Breast epithelium (tissue), 4 donors: ENCODE measurements at regions not wholly inside any gene's neighbourhood (a gene's known extent, or its start where the extent isn't known, plus 50 kb on each side); places are given as distances from the start of the nearest gene placed in this dataset.

Experiments
- DNase-seq, 2 donors: peaks; one replicate each; pipeline ENCODE4 v3.0.0-alpha.2; 2019; ENCODE audit warnings: low spot score in 2 of 2
- H3K27ac ChIP-seq, 2 donors: fragments of 200-600 bp; sonication (generic) in 1 of 2; one replicate each; pipeline ENCODE4 v1.5.1; 2016 to 2019; ENCODE audit warnings: mild to moderate bottlenecking in 1 of 2
- H3K27me3 ChIP-seq, 2 donors: fragments of 200-600 bp; sonication (generic) in 1 of 2; one replicate each; pipeline versions ENCODE4 v1.5.1 to v1.6.0; 2017 to 2019; ENCODE audit warnings: control low read depth in 1 of 2, mild to moderate bottlenecking in 1 of 2
- H3K36me3 ChIP-seq: fragments of 200-600 bp; one replicate; pipeline ENCODE4 v1.5.1; 2019
- H3K4me1 ChIP-seq, 2 donors: fragments of 200-600 bp; sonication (generic); one replicate each; pipeline ENCODE4 v1.5.1; 2016 to 2019; ENCODE audit warnings: control low read depth in 1 of 2
- H3K4me3 ChIP-seq, 3 donors: fragments of 200-600 bp; sonication (generic); 1 replicate in 2 of 3; 2 replicates in 1 of 3; pipeline ENCODE4 v1.5.1; 2016 to 2019; ENCODE audit warnings: mild to moderate bottlenecking in 3 of 3, moderate library complexity in 2 of 3
- H3K9me3 ChIP-seq, 2 donors: fragments of 200-600 bp; sonication (generic) in 1 of 2; one replicate each; pipeline ENCODE4 v1.5.1; 2016 to 2019; ENCODE audit warnings: control low read depth in 1 of 2
- POLR2A ChIP-seq: fragments of 450-650 bp; IDR thresholded peaks from one replicate; pipeline ENCODE4 v1.6.1; 2016; ENCODE audit warnings: antibody characterized with exemption, mild to moderate bottlenecking, moderate library complexity
- POLR2AphosphoS5 ChIP-seq, 3 donors: sonication (generic); formaldehyde crosslinking; IDR thresholded peaks; one replicate each; pipeline ENCODE4 v1.6.1; 2017; ENCODE audit warnings: antibody characterized with exemption in 3 of 3
- intact Hi-C: fragments of 100-400 bp; cut with DNase I; formaldehyde crosslinking; loops from one replicate; pipeline ENCODE4 v1.15.1; 2023; ENCODE audit warnings: low total_unique reads
- TF ChIP-seq, protein P1 (sequence below), 3 donors: fragments of 450-650 bp; IDR thresholded peaks; one replicate each; pipeline ENCODE4 v1.5.1; 2016 to 2017; ENCODE audit warnings: antibody characterized with exemption in 3 of 3, mild to moderate bottlenecking in 3 of 3, moderate library complexity in 3 of 3

DNA sequence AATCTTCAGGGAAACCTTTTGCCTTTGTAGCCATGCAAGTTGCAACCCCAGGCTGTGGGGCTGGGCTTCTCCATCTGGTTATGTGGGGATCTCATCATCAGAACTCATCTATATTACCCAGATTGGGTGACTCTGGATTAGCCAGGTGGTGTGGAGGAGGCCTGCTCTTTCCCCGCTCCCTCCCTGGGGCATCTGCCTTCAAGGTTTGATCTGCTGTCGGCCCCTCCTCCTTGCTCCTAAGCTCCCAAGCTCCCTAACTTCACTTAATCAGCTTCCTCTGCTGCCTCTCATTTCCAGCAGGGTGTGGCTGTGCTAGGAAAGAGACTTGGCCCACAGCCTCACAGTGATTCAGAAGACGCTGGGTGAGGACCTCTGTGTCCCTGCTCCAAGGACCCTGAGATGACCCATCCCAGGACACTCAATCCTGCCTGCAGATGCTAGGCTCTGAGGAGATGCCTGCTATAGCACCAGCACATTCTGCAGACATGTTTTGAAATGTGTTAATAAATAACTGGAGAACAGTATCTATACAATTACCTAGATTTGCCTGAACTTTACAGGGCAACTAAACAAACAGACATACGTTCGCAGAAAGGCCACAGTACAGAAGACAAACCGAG lies 392.1 kb upstream of the PODXL start:
- Histone ChIP-seq H3K27ac (no peak overlapping the region), H3K4me3 (no peak overlapping the region), H3K36me3 (no peaks in the 10 kb centered on the region), H3K9me3 (peaks cover 0 to 3% of the 10 kb centered on the region in 2 donors), H3K27me3 (peaks cover 0 to 21% of the 10 kb centered on the region in 2 donors), H3K4me1 (no peaks in the 10 kb centered on the region)
- TF ChIP-seq, protein P1, sequence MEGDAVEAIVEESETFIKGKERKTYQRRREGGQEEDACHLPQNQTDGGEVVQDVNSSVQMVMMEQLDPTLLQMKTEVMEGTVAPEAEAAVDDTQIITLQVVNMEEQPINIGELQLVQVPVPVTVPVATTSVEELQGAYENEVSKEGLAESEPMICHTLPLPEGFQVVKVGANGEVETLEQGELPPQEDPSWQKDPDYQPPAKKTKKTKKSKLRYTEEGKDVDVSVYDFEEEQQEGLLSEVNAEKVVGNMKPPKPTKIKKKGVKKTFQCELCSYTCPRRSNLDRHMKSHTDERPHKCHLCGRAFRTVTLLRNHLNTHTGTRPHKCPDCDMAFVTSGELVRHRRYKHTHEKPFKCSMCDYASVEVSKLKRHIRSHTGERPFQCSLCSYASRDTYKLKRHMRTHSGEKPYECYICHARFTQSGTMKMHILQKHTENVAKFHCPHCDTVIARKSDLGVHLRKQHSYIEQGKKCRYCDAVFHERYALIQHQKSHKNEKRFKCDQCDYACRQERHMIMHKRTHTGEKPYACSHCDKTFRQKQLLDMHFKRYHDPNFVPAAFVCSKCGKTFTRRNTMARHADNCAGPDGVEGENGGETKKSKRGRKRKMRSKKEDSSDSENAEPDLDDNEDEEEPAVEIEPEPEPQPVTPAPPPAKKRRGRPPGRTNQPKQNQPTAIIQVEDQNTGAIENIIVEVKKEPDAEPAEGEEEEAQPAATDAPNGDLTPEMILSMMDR (IDR thresholded peaks at IDR 0.05) = no peak
- TF ChIP-seq POLR2A (no peak), POLR2AphosphoS5 (IDR thresholded peaks at IDR 0.05) (no peak)
- DNase-seq = no peak
- intact Hi-C loops = no loop called here

DNA sequence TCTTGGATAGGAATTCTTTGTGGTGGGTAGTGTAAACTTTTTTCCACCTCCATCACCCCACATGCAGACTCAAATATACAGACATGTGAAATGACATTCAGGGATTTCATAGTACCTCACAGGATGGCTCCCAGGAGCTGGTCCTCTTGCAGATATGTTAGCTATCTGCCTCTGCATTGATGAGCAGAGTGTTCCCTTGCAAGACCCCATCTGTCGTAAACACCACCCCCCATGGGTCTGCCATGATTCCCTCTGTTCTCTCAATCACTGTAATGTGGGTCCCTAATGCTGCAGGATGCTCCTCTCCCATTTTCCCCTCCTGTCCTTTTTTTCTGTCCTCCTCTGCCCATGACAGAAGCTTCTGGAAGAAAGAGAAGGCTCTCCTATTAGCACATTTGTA lies 391.2 kb upstream of the PODXL start:
- Histone ChIP-seq H3K4me3 (no peak overlapping the region), H3K27ac (no peak overlapping the region), H3K27me3 (peaks cover 0 to 21% of the 10 kb centered on the region in 2 donors), H3K9me3 (peaks cover 0 to 3% of the 10 kb centered on the region in 2 donors), H3K4me1 (no peaks in the 10 kb centered on the region), H3K36me3 (no peaks in the 10 kb centered on the region)
- intact Hi-C loops = no loop called here
- no peak for DNase-seq
- TF ChIP-seq POLR2A (no peak), POLR2AphosphoS5 (IDR thresholded peaks at IDR 0.05) (no peak)
- TF ChIP-seq, protein P1 (IDR thresholded peaks at IDR 0.05) = no peak

DNA sequence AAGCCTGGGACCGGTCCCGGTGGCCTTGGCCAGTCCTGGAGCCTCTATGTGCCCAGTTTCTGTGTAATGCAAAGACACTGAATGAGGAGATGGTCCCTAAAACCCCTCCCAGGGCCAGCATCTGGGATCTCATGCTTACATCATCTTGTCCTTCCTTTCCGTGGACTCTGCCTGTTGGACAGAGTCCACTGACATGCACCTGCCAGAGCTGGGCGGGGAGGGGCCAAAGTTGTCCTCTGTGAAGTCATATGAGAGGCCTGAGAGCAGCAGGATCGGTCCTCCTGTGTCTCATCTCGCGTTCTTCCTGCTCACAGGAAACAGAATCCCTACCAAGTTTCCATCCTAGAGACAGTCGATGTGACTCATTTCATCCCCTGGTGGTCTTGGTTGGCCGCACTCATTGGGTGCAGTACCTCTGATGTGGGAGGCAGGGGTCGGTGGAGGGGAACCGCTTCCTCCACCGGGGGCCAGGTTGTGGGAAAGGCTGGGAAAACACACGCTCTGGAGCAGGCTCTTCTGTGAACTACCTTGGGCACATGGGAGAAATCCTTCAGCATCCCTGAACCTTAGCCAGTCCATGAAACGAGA lies 389.6 kb upstream of the PODXL start:
- H3K4me1 ChIP-seq = no peaks in the 10 kb centered on the region
- no peaks in the 10 kb centered on the region for H3K9me3 ChIP-seq
- intact Hi-C loops = no loop called here
- no peak overlapping the region for H3K4me3 ChIP-seq
- TF ChIP-seq POLR2AphosphoS5 (IDR thresholded peaks at IDR 0.05) (no peak), POLR2A (no peak)
- TF ChIP-seq, protein P1 (IDR thresholded peaks at IDR 0.05) = no peak
- no peak overlapping the region for H3K27ac ChIP-seq
- H3K27me3 ChIP-seq = peaks cover 0 to 21% of the 10 kb centered on the region in 2 donors
- DNase-seq = no peak
- no peaks in the 10 kb centered on the region for H3K36me3 ChIP-seq

DNA sequence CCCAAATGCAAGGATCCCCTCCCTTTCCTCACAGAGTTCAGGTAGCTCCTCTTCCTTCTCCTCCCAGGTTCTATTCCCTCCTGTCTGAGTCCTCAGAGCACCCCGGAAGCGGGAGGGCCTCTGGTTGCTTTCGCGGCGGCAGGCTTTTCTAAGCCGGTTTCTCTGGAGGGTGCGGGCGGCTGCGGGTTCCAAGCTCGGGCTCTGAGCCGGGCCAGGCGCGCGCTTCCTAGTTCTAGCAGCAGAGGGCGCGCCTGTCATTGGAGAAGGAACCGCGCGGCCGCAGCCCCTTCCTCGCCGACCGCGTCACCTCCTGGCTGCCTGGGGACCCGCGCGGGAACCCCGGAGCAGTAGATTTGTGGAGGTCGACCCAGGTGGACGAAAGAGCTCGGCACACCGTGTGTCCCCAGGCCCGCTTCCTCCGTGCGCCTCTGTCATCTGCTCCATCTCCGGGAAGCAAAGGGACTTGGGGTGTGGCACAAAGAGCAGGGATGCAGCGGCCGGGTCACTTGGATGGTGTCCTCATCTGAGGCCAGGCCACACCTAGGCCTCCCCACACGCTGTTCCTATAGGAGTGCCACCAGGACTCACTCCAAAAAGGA lies 389.0 kb upstream of the PODXL start:
- no peak for DNase-seq
- H3K4me1 ChIP-seq = no peaks in the 10 kb centered on the region
- no peaks in the 10 kb centered on the region for H3K36me3 ChIP-seq
- peak overlapping the region in 2 of 3 donors; percentile 18 to 59 for H3K4me3 ChIP-seq
- intact Hi-C loops = no loop called here
- TF ChIP-seq, protein P1 (IDR thresholded peaks at IDR 0.05) = peak; percentile 45 to 83 (median 78)
- TF ChIP-seq POLR2A = no peak
- no peak for TF ChIP-seq POLR2AphosphoS5 (IDR thresholded peaks at IDR 0.05)
- H3K9me3 ChIP-seq = no peaks in the 10 kb centered on the region
- H3K27me3 ChIP-seq = peaks cover 0 to 21% of the 10 kb centered on the region in 2 donors
- no peak overlapping the region for H3K27ac ChIP-seq

- TF ChIP-seq, protein P1 (IDR thresholded peaks at IDR 0.05) = no peak
- TF ChIP-seq POLR2A (no peak), POLR2AphosphoS5 (IDR thresholded peaks at IDR 0.05) (no peak)
- intact Hi-C loops = loop anchor here (5.0 kb wide), 1 partner anchor 1273 kb away; no protein-coding TSS in a partner anchor
- no peak for DNase-seq
Measured at GRCh38 chr7:131944556-131945069, 388.2 kb upstream of the PODXL start.

More at GRCh38 chr7:131944556-131945069, 388.2 kb upstream of the PODXL start:
- H3K27me3 ChIP-seq = peaks cover 0 to 21% of the 10 kb centered on the region in 2 donors
- no peak overlapping the region for H3K27ac ChIP-seq
- H3K9me3 ChIP-seq = no peaks in the 10 kb centered on the region
- no peak overlapping the region for H3K4me3 ChIP-seq
- no peaks in the 10 kb centered on the region for H3K36me3 ChIP-seq
- no peaks in the 10 kb centered on the region for H3K4me1 ChIP-seq
